ENCODE measurements at regions not wholly inside any gene's neighbourhood (a gene's known extent, or its start where the extent isn't known, plus 50 kb on each side); places are given as distances from the start of the nearest gene placed in this dataset.

DNA sequence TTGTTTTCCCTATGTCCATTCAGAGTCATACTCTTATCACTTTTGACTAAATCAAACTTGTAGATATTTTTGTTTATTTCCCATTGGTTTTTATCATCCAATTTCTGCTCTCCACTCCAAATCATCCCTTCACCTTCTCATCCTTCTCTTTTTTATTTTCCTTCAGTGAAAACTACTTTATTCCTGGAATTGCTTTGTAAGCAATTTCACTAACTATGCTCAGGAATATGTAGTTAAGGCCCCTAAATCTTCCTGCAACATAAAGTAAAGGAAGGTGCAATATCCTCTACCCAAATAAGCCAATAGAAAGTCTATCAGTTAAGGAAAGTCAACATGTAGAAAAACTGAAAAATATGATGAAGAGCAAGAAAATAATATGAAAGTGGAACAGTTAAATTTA lies 308.4 kb downstream of the SEC23A start:
- intact Hi-C loops (cut with DNase I), result no loop called here
- Histone ChIP-seq H3K4me1 (no peaks in the 10 kb centered on the region), H3K27me3 (no peaks in the 10 kb centered on the region), H3K27ac (no peak overlapping the region), H3K9me3 (no peaks in the 10 kb centered on the region), H3K4me3 (no peak overlapping the region), H3K36me3 (no peaks in the 10 kb centered on the region)
- ATAC-seq (no peak), DNase-seq (no peak)
- TF ChIP-seq, protein P1, sequence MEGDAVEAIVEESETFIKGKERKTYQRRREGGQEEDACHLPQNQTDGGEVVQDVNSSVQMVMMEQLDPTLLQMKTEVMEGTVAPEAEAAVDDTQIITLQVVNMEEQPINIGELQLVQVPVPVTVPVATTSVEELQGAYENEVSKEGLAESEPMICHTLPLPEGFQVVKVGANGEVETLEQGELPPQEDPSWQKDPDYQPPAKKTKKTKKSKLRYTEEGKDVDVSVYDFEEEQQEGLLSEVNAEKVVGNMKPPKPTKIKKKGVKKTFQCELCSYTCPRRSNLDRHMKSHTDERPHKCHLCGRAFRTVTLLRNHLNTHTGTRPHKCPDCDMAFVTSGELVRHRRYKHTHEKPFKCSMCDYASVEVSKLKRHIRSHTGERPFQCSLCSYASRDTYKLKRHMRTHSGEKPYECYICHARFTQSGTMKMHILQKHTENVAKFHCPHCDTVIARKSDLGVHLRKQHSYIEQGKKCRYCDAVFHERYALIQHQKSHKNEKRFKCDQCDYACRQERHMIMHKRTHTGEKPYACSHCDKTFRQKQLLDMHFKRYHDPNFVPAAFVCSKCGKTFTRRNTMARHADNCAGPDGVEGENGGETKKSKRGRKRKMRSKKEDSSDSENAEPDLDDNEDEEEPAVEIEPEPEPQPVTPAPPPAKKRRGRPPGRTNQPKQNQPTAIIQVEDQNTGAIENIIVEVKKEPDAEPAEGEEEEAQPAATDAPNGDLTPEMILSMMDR (IDR thresholded peaks at IDR 0.05), result no peak

DNA sequence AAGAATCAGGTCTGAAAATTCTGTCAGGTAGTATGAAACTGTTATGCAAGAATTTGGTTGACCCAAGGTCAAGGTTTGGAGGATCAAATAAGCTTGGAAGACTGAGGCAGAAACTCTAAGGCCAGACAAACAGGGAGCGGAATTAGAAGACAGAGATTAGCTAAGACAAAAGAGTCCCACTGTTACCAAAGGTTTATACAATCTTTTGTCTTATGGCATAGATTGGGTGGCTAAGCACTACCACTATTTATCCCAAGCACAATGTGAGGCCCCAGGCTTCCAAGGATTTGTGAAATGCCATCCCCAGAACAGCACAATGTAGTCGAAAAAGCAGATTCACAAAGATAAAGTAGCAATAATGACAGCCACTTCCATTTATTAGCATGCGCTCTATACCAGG lies 311.2 kb downstream of the SEC23A start:
- H3K4me1 ChIP-seq, result no peaks in the 10 kb centered on the region
- DNase-seq (no peak), ATAC-seq (no peak)
- no peak overlapping the region for H3K4me3 ChIP-seq
- no peaks in the 10 kb centered on the region for H3K9me3 ChIP-seq
- H3K36me3 ChIP-seq, result no peaks in the 10 kb centered on the region
- intact Hi-C loops (cut with DNase I), result no loop called here
- H3K27ac ChIP-seq, result no peak overlapping the region
- no peaks in the 10 kb centered on the region for H3K27me3 ChIP-seq
- TF ChIP-seq, protein P1 (IDR thresholded peaks at IDR 0.05), result no peak

DNA sequence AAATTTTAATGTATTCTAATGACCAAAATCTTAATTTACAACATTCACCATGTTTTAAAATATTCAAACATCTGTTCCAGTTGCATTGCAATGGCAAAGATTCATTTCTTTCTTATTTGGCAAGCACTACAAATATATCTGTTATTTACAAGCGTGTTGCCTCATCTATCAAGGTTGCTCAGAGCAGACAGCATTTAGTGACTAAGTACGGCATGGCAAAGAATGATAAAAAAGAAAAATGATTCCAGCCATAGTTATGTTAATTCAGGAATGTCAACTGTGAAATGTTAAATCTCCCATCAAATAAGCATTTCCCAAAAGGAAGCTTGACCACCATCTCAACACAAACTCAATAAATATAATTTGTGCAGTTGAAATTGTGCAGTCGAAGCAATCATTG lies 312.1 kb downstream of the SEC23A start:
- DNase-seq (no peak), ATAC-seq (no peak)
- no peaks in the 10 kb centered on the region for H3K9me3 ChIP-seq
- TF ChIP-seq, protein P1 (IDR thresholded peaks at IDR 0.05), result no peak
- H3K4me1 ChIP-seq, result no peaks in the 10 kb centered on the region
- no peaks in the 10 kb centered on the region for H3K36me3 ChIP-seq
- no peak overlapping the region for H3K4me3 ChIP-seq
- H3K27ac ChIP-seq, result no peak overlapping the region
- intact Hi-C loops (cut with DNase I), result no loop called here
- no peaks in the 10 kb centered on the region for H3K27me3 ChIP-seq

- Histone ChIP-seq H3K36me3 (no peaks in the 10 kb centered on the region), H3K27me3 (no peaks in the 10 kb centered on the region), H3K9me3 (no peaks in the 10 kb centered on the region), H3K4me3 (no peak overlapping the region), H3K4me1 (no peaks in the 10 kb centered on the region), H3K27ac (no peak overlapping the region)
- DNase-seq, result no peak
- TF ChIP-seq, protein P1 (IDR thresholded peaks at IDR 0.05), result no peak
- ATAC-seq, result no peak
- intact Hi-C loops (cut with DNase I), result no loop called here
Measured at GRCh38 chr14:38789805-38790204, 313.2 kb downstream of the SEC23A start.

DNA sequence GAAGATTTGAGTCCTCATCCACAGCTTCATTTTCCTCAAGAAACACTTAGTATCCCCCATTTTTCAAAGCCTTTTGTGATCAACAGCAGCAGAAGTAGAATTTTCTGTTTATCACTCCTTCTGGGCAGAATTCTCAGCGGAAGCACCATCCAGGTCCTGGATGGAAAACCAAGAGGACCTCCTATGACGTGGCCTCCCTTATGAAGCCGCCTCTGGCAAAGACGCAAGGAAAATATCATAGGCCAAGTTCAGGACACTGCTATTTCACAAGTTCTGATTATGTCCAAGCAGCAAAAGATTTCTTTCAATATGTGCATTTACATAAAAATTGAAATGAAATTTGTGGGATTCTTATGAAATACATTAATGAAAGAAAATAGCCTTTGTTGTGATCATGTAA lies 315.0 kb downstream of the SEC23A start:
- no peaks in the 10 kb centered on the region for H3K4me1 ChIP-seq
- no peak for ATAC-seq
- H3K36me3 ChIP-seq, result no peaks in the 10 kb centered on the region
- no peaks in the 10 kb centered on the region for H3K27me3 ChIP-seq
- intact Hi-C loops (cut with DNase I), result no loop called here
- H3K27ac ChIP-seq, result no peak overlapping the region
- TF ChIP-seq, protein P1 (IDR thresholded peaks at IDR 0.05), result no peak
- no peaks in the 10 kb centered on the region for H3K9me3 ChIP-seq
- no peak overlapping the region for H3K4me3 ChIP-seq
- DNase-seq, result no peak

Measured in left lung (tissue), 4 donors.